Mucosa of gallbladder (tissue), 1 donor: ENCODE measurements at regions not wholly inside any gene's neighbourhood (a gene's known extent, or its start where the extent isn't known, plus 50 kb on each side); places are given as distances from the start of the nearest gene placed in this dataset.
"Not testable (repeated sequence)": the region's sequence is repeated elsewhere in the genome, so short reads cannot be mapped to it uniquely, and the experiment has no call there.

Experiments used
- DNase-seq: peaks from one replicate; pipeline ENCODE4 v3.0.0-alpha.2; 2020; ENCODE audit warnings: low spot score
- donor health status: DM: no; HTN: no; CAD: no.

- DNase-seq, result not testable (repeated sequence)
These were observed 760.0 kb downstream of the KCNT2 start for GRCh38 chr1:195847957-195848875.

GRCh38 chr1:195831789-195832188 lies 776.5 kb downstream of the KCNT2 start:
- no peak for DNase-seq

DNA sequence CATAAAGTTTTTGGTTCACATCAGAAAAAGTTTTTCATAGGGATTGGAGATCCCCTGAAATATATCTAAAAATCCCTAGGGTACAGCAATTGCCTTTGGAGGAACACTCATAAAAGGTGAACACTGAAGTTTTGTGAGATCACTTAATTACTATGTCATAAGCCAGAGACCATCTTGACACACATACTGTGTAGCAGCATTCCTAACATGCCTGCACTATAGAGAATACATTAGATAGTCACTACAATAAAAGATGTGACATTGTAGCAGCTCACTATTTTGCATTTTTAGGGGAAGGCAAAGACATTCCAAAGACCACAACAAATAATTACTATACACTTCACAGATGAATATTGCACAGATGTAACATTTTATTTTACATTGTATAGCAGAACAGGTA lies 779.9 kb downstream of the KCNT2 start:
- DNase-seq, result no peak

- no peak for DNase-seq
These were observed 787.3 kb downstream of the KCNT2 start for GRCh38 chr1:195820925-195821324.

DNA sequence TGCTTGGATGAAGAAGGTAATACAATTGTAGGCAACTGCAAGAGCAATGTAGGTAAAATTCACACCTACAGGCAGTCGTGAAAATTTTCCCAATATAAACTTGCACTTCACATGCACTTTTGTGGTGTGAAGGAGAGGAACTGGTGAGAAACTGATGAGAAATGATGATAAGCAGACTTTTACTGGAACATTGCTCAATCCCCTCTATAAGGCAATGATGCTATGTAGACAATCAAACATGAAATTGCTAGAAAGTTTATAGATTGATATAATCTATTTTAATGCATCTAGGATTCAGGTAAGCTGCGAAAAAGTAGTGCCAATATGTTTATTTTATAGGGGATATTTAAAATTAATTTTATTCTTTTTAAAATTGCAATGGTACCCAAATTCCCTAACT lies 802.2 kb downstream of the KCNT2 start:
- DNase-seq, result no peak

GRCh38 chr1:195804547-195804946 lies 803.7 kb downstream of the KCNT2 start:
- DNase-seq, result no peak

DNA sequence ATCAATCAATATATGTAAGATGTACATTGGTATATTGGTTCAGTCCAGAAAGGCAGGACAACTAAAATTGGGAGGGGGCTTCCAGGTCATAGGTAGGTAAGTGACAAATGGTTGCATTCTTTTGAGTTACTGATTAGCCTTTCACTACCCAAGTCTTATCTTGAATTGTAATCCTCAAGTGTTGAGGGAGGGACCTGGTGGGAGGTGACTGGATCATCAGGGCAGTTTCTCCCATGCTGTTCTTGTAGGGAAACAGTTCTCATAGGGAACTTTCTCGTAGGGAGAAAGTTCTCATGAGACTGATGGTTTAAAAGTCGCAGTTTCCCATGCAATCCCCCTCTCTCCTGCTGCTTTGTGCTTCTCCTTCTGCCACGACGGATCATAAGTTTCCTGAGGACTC lies 809.2 kb downstream of the KCNT2 start:
- no peak for DNase-seq

DNA sequence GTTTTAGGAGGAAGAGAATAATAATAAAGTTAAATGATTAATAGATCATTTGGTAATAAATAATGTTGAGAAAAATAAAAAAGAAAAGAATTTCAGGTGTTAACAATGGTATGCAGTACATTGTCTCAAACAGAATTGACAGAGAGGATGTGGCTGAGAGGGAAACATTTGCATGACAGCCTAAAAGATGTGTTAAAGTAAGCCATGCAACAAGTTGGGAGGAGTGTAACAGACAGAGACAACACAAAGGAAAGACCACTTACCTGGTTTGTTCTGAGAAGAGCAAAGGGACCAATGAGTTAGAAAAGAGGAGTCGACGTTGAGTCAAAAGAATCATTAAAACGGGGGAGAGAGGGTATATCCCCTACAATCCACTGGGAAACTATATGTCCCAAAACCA lies 814.0 kb downstream of the KCNT2 start:
- no peak for DNase-seq

DNA sequence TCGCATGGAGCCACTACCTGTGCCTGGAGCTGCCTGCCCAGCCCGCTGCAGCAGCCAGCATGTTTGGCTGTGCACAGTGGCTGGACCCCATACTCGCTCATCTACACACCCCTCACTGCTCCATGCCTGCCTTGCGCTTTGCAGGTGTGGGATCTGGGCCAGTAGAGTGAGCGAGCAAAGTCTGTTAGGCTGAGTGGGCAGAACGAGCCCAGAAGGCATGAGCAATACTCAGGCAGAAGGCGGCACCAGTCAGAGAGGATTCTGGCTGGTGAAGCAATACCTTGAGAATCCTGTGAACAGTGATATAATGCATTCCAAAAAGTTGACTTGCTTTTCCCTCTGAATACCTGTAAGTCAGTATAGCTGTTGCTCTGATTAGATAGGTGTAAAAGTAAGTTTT lies 816.4 kb downstream of the KCNT2 start:
- no peak for DNase-seq

- no peak for DNase-seq
These were observed 817.6 kb downstream of the KCNT2 start for GRCh38 chr1:195790514-195791168.

GRCh38 chr1:195789321-195789720 lies 818.9 kb downstream of the KCNT2 start:
- DNase-seq, result no peak

DNA sequence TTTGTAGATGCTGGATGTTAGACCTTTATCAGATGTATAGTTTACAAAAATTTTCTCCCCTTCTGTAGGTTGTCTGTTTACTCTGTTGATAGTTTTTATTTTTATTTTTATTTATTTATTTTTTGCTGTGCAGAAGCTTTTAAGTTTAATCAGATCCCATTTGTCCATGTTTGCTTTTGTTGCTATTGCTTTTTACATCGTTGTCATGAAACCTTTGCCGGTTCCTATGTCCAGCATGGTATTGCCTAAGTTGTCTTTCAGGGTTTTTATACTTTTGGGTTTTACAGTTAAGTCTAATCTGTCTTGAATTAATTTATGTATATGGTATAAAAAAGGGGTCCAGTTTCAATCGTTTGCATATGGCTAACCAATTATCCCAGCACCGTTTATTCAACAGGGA lies 819.5 kb downstream of the KCNT2 start:
- DNase-seq, result no peak

- no peak for DNase-seq
These were observed 822.4 kb downstream of the KCNT2 start for GRCh38 chr1:195785830-195786229.

- DNase-seq, result no peak
These were observed 834.3 kb downstream of the KCNT2 start for GRCh38 chr1:195773931-195774330.

GRCh38 chr1:195769461-195769860 lies 838.8 kb downstream of the KCNT2 start:
- no peak for DNase-seq

DNA sequence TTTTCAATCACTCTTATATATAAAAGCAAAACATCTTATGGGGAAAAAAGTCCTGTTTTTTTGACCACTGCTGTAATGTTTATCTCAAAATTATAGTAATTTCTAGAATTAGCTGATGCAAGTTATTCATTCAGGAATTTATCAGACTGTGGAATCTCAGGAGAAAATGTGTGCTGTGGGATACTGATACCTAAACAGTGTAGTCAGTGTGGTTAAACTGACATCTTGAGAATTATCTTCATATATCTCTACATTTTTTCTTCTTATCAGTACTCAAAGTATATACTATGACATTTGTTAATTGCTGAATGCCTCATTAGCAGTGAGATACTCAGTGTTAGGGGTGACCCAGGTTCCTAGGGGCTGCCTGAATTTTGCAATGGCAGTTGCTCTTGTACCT lies 839.3 kb downstream of the KCNT2 start:
- no peak for DNase-seq

DNA sequence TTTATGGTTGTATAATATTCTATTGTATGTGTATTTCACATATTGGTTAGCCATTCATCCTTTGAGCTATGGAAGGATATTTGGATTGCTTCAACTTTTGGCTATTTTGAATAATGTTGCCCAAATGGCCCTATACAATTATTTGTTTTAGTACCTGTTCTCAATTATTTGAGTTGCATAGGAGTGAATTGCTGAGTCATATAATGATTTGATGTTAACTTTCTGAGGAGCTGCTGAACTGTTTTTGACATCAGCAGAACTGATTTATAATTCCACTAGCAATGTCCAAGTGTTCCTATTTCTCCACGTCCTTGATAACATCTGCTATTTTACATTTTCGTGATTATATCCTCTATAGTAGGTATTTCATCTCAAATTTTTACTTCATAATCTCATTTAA lies 839.9 kb downstream of the KCNT2 start:
- DNase-seq, result no peak

DNA sequence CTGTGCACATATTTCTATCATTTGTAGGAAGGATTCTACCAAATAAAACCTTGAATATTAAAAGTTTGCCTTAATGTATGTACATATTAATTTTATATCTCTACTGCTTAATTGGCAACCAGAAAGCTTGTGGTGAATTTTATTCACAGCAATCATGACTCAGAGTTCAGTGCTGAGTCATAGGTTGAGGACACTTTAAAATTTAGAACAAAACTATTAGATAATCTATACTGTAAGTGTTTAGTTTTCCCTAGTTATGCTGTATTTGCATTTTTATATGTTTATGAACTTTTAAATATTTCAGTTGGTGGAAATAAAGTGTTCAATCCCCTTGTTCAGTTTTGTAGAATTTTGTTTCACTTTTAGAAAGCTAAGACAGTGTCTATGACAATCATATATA lies 841.5 kb downstream of the KCNT2 start:
- no peak for DNase-seq

DNA sequence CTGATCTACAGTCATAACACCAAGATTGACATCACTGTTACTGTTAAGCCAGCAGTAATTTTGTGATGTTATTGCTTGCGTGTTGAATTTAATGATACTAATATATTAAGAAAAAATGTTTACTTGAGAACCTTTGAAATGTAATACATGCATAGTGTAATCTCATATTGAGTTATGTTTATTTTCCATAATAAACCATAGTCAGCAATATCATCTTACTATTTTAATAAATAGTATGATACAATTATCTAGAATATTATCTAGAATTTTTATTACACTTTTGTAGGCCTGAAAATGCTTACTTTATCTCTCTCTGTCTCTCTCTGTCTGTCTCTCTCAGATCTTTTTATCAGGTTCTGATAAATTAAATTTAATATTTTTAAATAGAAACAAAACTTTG lies 843.1 kb downstream of the KCNT2 start:
- no peak for DNase-seq

- DNase-seq, result no peak
These were observed 844.3 kb downstream of the KCNT2 start for GRCh38 chr1:195763907-195764374.

DNA sequence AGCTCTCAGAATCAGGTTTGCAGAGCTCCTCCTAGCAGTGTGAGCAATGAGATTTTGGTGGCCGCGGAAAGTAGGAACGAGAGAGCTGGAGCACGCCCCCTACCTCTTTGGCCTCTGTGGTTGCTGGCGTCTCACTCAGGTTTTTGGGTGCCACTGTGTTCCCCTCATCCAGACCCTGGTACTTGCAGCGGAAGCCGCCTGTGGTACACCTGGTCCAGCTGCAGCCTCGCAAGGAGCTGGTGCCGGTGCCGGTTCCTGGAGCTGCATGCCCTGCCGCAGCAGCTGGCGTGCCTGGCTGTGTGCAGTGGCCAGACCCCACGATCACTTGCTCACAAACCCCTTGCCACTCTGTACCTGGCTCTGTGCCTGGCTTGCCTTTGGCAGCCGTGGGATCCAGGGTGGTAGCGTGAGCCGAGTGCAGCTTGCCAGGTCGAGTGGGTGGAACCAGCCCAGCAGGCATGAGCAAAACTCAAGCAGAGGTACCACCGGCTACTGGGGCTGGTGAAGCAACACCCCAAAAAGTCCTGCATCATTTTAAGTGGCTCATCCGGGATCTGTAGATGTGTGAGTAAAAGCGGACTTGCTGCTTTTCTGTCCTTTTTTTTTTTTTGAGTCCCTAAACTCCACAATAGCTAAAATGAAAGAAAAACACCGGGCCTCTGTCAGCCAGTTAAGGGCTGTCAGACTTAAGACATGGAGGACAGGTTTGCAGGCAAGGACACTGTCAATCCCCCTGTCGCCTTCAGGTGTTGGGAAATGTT lies 844.9 kb downstream of the KCNT2 start:
- DNase-seq, result no peak

DNA sequence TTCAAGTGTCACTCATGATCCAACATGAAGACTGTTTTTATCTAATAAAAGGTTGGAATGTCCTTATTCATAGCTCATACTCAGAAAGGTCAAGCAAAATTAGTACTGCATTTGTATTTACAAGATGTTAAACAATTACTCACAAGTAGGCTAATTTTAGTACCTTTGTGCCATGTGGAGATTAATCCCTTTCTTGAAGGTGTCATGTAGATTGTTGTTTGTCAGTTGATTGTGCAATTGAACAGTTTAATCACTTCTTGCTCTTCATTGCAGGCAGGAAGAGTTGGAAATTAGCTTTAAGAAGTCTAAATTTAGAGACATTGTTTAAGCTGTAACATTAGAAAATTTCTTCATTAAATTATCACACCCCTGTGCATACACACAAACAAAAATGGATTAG lies 847.1 kb downstream of the KCNT2 start:
- no peak for DNase-seq
